K562 (cell line): ENCODE measurements at regions not wholly inside any gene's neighbourhood (a gene's known extent, or its start where the extent isn't known, plus 50 kb on each side); places are given as distances from the start of the nearest gene placed in this dataset.

Experiments
- ATAC-seq: fragments of 200-7000 bp; cut with Tn5 transposase; 3 replicates; pipeline ENCODE4 v1.9.1; 2020; ENCODE audit warnings: moderate library complexity
- BruUV-seq: library from RNA; stranded (reverse); fragments of 400-500 nt; replicated peaks from 2 replicates; lab custom pipeline; 2021; lab: Mats Ljungman, UMichigan
- CTCF ChIA-PET: fragments of 300-600 bp; formaldehyde crosslinking; extraction: SDS; loops from one replicate; lab custom pipeline; 2021; ENCODE audit warnings: low intra/inter-chr PET ratio; lab: Yijun Ruan, JAX
- POLR2A ChIA-PET: fragments of 300-600, 350-650 bp; sonication (Branson Sonifier 250); formaldehyde crosslinking; extraction: SDS; loops from one replicate; lab custom pipeline; 2021; ENCODE audit warnings: antibody characterized with exemption, inconsistent platforms; lab: Yijun Ruan, JAX
- DNase-seq, 4 experiments: peaks; one replicate each; pipeline versions ENCODE4 v3.0.0 to v3.0.0-alpha.2; 2011 to 2018; ENCODE audit warnings: low spot score in 3 of 4, mixed read lengths in 3 of 4; ENCODE audit errors: extremely low read depth in 1 of 4
- FAIRE-seq: peaks from 2 replicates; lab custom pipeline; 2011; peaks lifted over from hg19 to GRCh38; lab: Jason Lieb, UNC
- H2AFZ ChIP-seq: 2 replicates; pipeline ENCODE4 v1.6.0; 2011; ENCODE audit warnings: low read depth, low read length, control low read depth, inconsistent platforms
- H3K27ac ChIP-seq: fragments of 200-600 bp; 3 replicates; pipeline ENCODE4 v1.8.0; 2011; ENCODE audit warnings: low read depth, mild to moderate bottlenecking, control low read depth, inconsistent platforms, low read length, moderate library complexity, mixed read lengths; ENCODE audit errors: extremely low read depth
- H3K27me3 ChIP-seq, 2 experiments: fragments of 300-600 bp in 1 of 2; 2 replicates in 1 of 2; 3 replicates in 1 of 2; pipeline versions ENCODE4 v1.6.0 to v1.8.0; 2011; ENCODE audit warnings: inconsistent platforms in 2 of 2, low read length in 2 of 2, mild to moderate bottlenecking in 1 of 2, mixed read lengths in 1 of 2, moderate library complexity in 1 of 2; ENCODE audit not compliant: control insufficient read depth in 2 of 2, insufficient read depth in 2 of 2
- H3K36me3 ChIP-seq: fragments of 300-600 bp; 3 replicates; pipeline ENCODE4 v1.8.0; 2011; ENCODE audit warnings: mild to moderate bottlenecking, low read length, inconsistent platforms; ENCODE audit not compliant: control insufficient read depth, insufficient read depth
- H3K4me1 ChIP-seq, 2 experiments: fragments of 200-600 bp in 1 of 2; replicated peaks in 1 of 2; 2 replicates in 1 of 2; 3 replicates in 1 of 2; pipeline versions ENCODE4 v1.5.1 to v1.8.0; 2011; ENCODE audit warnings: inconsistent platforms in 2 of 2, low read length in 2 of 2, mild to moderate bottlenecking in 1 of 2, mixed read lengths in 1 of 2, moderate library complexity in 1 of 2; ENCODE audit not compliant: control insufficient read depth in 2 of 2, insufficient read depth in 2 of 2
- H3K4me2 ChIP-seq: 2 replicates; pipeline ENCODE4 v1.6.1; 2011; ENCODE audit warnings: low read length, control low read depth, inconsistent platforms, mixed read lengths; ENCODE audit not compliant: insufficient read depth
- H3K4me3 ChIP-seq: fragments of 200-600 bp; sonication (generic), shearing (Covaris generic); 2 replicates; pipeline ENCODE4 v1.5.1; 2016; ENCODE audit warnings: control low read depth, inconsistent platforms
- H3K79me2 ChIP-seq: fragments of 200-600 bp; 3 replicates; pipeline ENCODE4 v1.8.0; 2011; ENCODE audit warnings: low read length, inconsistent platforms; ENCODE audit not compliant: control insufficient read depth, insufficient read depth
- H3K9ac ChIP-seq, 2 experiments: 2 replicates each; pipeline versions ENCODE4 v1.6.0 to v1.6.1; 2011; ENCODE audit warnings: low read depth in 2 of 2, low read length in 2 of 2, control low read depth in 1 of 2, inconsistent platforms in 1 of 2, mild to moderate bottlenecking in 1 of 2, mixed read lengths in 1 of 2; ENCODE audit not compliant: insufficient read depth in 1 of 2
- H3K9me1 ChIP-seq: one replicate; pipeline ENCODE4 v1.6.0; 2011; ENCODE audit warnings: inconsistent platforms, mild to moderate bottlenecking, low read length, moderate library complexity; ENCODE audit not compliant: control insufficient read depth, insufficient read depth
- H3K9me3 ChIP-seq: replicated peaks from 2 replicates; pipeline ENCODE4 v1.5.1; 2011; ENCODE audit warnings: low read depth, low read length, inconsistent platforms; ENCODE audit not compliant: control insufficient read depth, insufficient read depth
- H4K20me1 ChIP-seq: replicated peaks from 2 replicates; pipeline ENCODE4 v1.6.1; 2011; ENCODE audit warnings: low read length, inconsistent platforms, mixed read lengths; ENCODE audit not compliant: control insufficient read depth, insufficient read depth
- ASH1L ChIP-seq: fragments of 450-650 bp; IDR thresholded peaks from 2 replicates; pipeline ENCODE4 v1.6.1; 2018; ENCODE audit warnings: borderline replicate concordance, mild to moderate bottlenecking, low read depth; ENCODE audit not compliant: partially characterized antibody
- BRD4 ChIP-seq: fragments of 200-600 bp; sonication (generic); IDR thresholded peaks from 2 replicates; pipeline ENCODE4 v1.6.1; 2017; ENCODE audit warnings: inconsistent platforms
- CTBP1 ChIP-seq: fragments of 450-650 bp; IDR thresholded peaks from 2 replicates; pipeline ENCODE4 v1.6.1; 2016; ENCODE audit warnings: borderline replicate concordance
- KLF13 ChIP-seq: fragments of 450-650 bp; IDR thresholded peaks from 2 replicates; pipeline ENCODE4 v1.6.1; 2016; ENCODE audit warnings: missing genetic modification characterization, low read depth, mild to moderate bottlenecking, missing compliant biosample characterization, moderate library complexity, borderline replicate concordance
- MIER1 ChIP-seq: fragments of 450-650 bp; IDR thresholded peaks from 2 replicates; pipeline ENCODE4 v1.6.1; 2016; ENCODE audit warnings: antibody characterized with exemption, mild to moderate bottlenecking, low read depth
- NELFE ChIP-seq: IDR thresholded peaks from 2 replicates; pipeline ENCODE4 v1.6.1; 2011; ENCODE audit warnings: mild to moderate bottlenecking; ENCODE audit not compliant: insufficient read depth, insufficient read length
- SRSF7 ChIP-seq: fragments of 200-400 bp; formaldehyde crosslinking; optimal IDR thresholded peaks from 2 replicates; pipeline ENCODE3; 2017; ENCODE audit warnings: mild to moderate bottlenecking, low read depth, low read length
- THRA ChIP-seq: fragments of 450-650 bp; IDR thresholded peaks from 2 replicates; pipeline ENCODE4 v1.6.1; 2017; ENCODE audit warnings: mild to moderate bottlenecking, moderate library complexity
- ZBTB11 ChIP-seq, 3 experiments: fragments of 200-800 bp in 1 of 3; fragments of 250-450 bp in 1 of 3; fragments of 450-650 bp in 1 of 3; sonication (Bioruptor Pico) in 1 of 3; sonication (Bioruptor generic) in 1 of 3; formaldehyde crosslinking in 1 of 3; IDR thresholded peaks; 2 replicates each; pipeline versions ENCODE4 v1.6.1 to v1.8.0; 2016 to 2022; ENCODE audit warnings: mild to moderate bottlenecking in 2 of 3, missing genetic modification characterization in 2 of 3, missing compliant biosample characterization in 1 of 3, moderate library complexity in 1 of 3
- ZNF24 ChIP-seq: fragments of 450-650 bp; IDR thresholded peaks from 2 replicates; pipeline ENCODE4 v1.6.1; 2016
- ZNF57 ChIP-seq: fragments of 450-650 bp; formaldehyde crosslinking; IDR thresholded peaks from 2 replicates; pipeline ENCODE4 v1.4.0; 2020; ENCODE audit warnings: mild to moderate bottlenecking, moderate library complexity
- WGBS: fragments of 100-300 bp; shearing (Covaris generic); methylation state at CpG from one replicate; pipeline ENCODE4 v1.1.6; 2016; ENCODE audit warnings: low coverage, mixed read lengths; ENCODE audit not compliant: insufficient coverage; ENCODE audit errors: missing lambda C conversion rate; 5-methylcytosine and 5-hydroxymethylcytosine counted together
- in situ Hi-C: fragments of 300-500 bp; cut with MboI; formaldehyde crosslinking; loops from 4 replicates; pipeline ENCODE4 v1.15.0; 2018; ENCODE audit warnings: inconsistent platforms, mixed read lengths
- intact Hi-C: fragments of 100-400 bp; cut with micrococcal nuclease; formaldehyde crosslinking; loops from 2 replicates; pipeline ENCODE4 v1.14.2; 2022

DNA sequence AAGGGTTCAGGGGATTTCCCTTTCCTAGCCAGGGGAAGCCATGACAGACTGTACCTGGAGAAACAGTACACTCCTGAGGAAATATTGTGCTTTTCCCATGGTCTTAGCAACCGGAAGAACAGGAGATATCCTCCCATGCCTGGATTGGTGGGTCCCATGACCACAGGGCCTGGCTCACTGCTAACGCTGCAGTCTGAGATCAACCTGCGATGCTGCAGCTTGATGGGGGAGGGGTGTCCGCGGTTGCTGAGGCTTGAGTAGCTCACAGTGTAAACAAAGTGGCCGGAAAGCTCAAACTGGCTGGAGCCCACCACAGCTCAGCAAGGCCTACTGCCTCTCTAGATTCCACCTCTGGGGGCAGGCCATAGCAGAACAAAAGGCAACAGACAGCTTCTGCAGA is 819.5 kb downstream of the TECRL start:
- no peak overlapping the region for H3K27ac ChIP-seq
- H3K9me3 ChIP-seq: no peaks in the 10 kb centered on the region
- no TSS peak for BruUV-seq
- ATAC-seq (no peak), FAIRE-seq (no peak), DNase-seq (no peak)
- ChIA-PET POLR2A (no interaction called here), CTCF (no interaction called here)
- H3K27me3 ChIP-seq: no peaks in the 10 kb centered on the region
- no peak overlapping the region for H3K9ac ChIP-seq
- no peaks in the 10 kb centered on the region for H3K36me3 ChIP-seq
- no peaks in the 10 kb centered on the region for H3K79me2 ChIP-seq
- no peak overlapping the region for H3K4me2 ChIP-seq
- H3K4me3 ChIP-seq: no peak overlapping the region
- H3K9me1 ChIP-seq: no peaks in the 10 kb centered on the region
- no peaks in the 10 kb centered on the region for H4K20me1 ChIP-seq
- 0% methylated on average over 6 of the region's 6 CpGs for WGBS
- intact Hi-C loops: no loop called here
- H3K4me1 ChIP-seq: no peaks in the 10 kb centered on the region
- in situ Hi-C loops: no loop called here
- no peak overlapping the region for H2AFZ ChIP-seq
- TF ChIP-seq ZNF57 (CRISPR knock-in tag) (no peak), SRSF7 (no peak), ASH1L (no peak), CTBP1 (no peak), NELFE (no peak), ZBTB11 (CRISPR knock-in tag; IDR thresholded peaks at IDR 0.05) (no peak), THRA (no peak), BRD4 (no peak), MIER1 (no peak), ZNF24 (no peak), KLF13 (tag) (no peak)
